Epithelial cell of proximal tubule (primary cell): ENCODE measurements at regions not wholly inside any gene's neighbourhood (a gene's known extent, or its start where the extent isn't known, plus 50 kb on each side); places are given as distances from the start of the nearest gene placed in this dataset.
"Not testable (repeated sequence)": the region's sequence is repeated elsewhere in the genome, so short reads cannot be mapped to it uniquely, and the experiment has no call there.

Experiments
- DNase-seq: peaks from one replicate; pipeline ENCODE4 v3.0.0-alpha.2; 2011; ENCODE audit warnings: low read depth
- H3K4me3 ChIP-seq: 2 replicates; pipeline ENCODE4 v1.5.1; 2011; ENCODE audit warnings: low read depth, mild to moderate bottlenecking, low read length
- CTCF ChIP-seq: conservative IDR thresholded peaks from 2 replicates; pipeline ENCODE4 v1.5.1; 2012; ENCODE audit warnings: low read depth, mild to moderate bottlenecking, low read length

GRCh38 chr12:116664085-116664484 lies 73.8 kb downstream of the SPRING1 start:
- TF ChIP-seq CTCF: no peak

GRCh38 chr12:116662612-116663144 lies 75.2 kb downstream of the SPRING1 start:
- no peak for DNase-seq
- no peak for TF ChIP-seq CTCF
- no peak overlapping the region for H3K4me3 ChIP-seq

More at GRCh38 chr12:116664085-116664484, 73.8 kb downstream of the SPRING1 start:
- no peak for DNase-seq
- H3K4me3 ChIP-seq: no peak overlapping the region

- no peak for DNase-seq
- no peak overlapping the region for H3K4me3 ChIP-seq
- no peak for TF ChIP-seq CTCF
Observed at GRCh38 chr12:116661341-116661740, 76.5 kb downstream of the SPRING1 start.

GRCh38 chr12:116660740-116661139 lies 77.1 kb downstream of the SPRING1 start:
- not testable (repeated sequence) for DNase-seq, H3K4me3 ChIP-seq

GRCh38 chr12:116659771-116660481 lies 77.9 kb downstream of the SPRING1 start:
- TF ChIP-seq CTCF: no peak
- no peak for DNase-seq
- no peak overlapping the region for H3K4me3 ChIP-seq

- no peak for TF ChIP-seq CTCF
- H3K4me3 ChIP-seq: peak overlapping the region; percentile 40
- no peak for DNase-seq
Observed at GRCh38 chr12:116657921-116658495, 79.9 kb downstream of the SPRING1 start.

- no peak overlapping the region for H3K4me3 ChIP-seq
- no peak for TF ChIP-seq CTCF
- DNase-seq: no peak
Observed at GRCh38 chr12:116656306-116656705, 81.6 kb downstream of the SPRING1 start.
